ENCODE measurements at regions not wholly inside any gene's neighbourhood (a gene's known extent, or its start where the extent isn't known, plus 50 kb on each side); places are given as distances from the start of the nearest gene placed in this dataset.

- no peak overlapping the region for H3K4ac ChIP-seq (ENCODE audit: low read depth, low read length)
- H4K12ac ChIP-seq (ENCODE audit: low read depth, low read length): no peak overlapping the region
- H3K79me2 ChIP-seq (ENCODE audit: control insufficient read depth, insufficient read depth, low read length, poor library complexity): no peaks in the 10 kb centered on the region
- no peak overlapping the region for H3K27ac ChIP-seq (ENCODE audit: low read depth, low read length)
- H3K79me1 ChIP-seq (ENCODE audit: low read length): no peaks in the 10 kb centered on the region
- H4K8ac ChIP-seq (ENCODE audit: low read depth, low read length): no peak overlapping the region
- H2AFZ ChIP-seq (ENCODE audit: insufficient read depth, low read length, poor library complexity): no peak overlapping the region
- no peak overlapping the region for H2BK120ac ChIP-seq (ENCODE audit: insufficient read depth, low read length, poor library complexity)
- H4K91ac ChIP-seq (ENCODE audit: low read depth, low read length): no peak overlapping the region
- no peak overlapping the region for H3K23ac ChIP-seq (ENCODE audit: low read length)
- H3K27me3 ChIP-seq (ENCODE audit: insufficient read depth, low read length): no peaks in the 10 kb centered on the region
- H2BK12ac ChIP-seq (ENCODE audit: low read length): no peak overlapping the region
- H3K9ac ChIP-seq (ENCODE audit: low read length): no peak overlapping the region
- H3K14ac ChIP-seq (ENCODE audit: low read length): no peak overlapping the region
- no peaks in the 10 kb centered on the region for H3K9me3 ChIP-seq (ENCODE audit: insufficient read depth, low read depth, low read length)
- no CpG with 5 or more reads among the region's 53 CpGs for WGBS (ENCODE audit: extremely low coverage, insufficient coverage, insufficient read length)
- peak in 1 of 2 donors; percentile 5 for DNase-seq
- H3K4me1 ChIP-seq (ENCODE audit: control insufficient read depth in 1 of 2, insufficient read depth in 2 of 2, low read length in 2 of 2): no peaks in the 10 kb centered on the region
- H3K18ac ChIP-seq (ENCODE audit: low read length): no peak overlapping the region
- H3K4me2 ChIP-seq (ENCODE audit: low read length): no peak overlapping the region
- H3K36me3 ChIP-seq (ENCODE audit: control insufficient read depth in 1 of 2, insufficient read depth in 2 of 2, low read length in 2 of 2): no peaks in the 10 kb centered on the region
- no peak overlapping the region for H2AK5ac ChIP-seq (ENCODE audit: low read length)
- H3K4me3 ChIP-seq (ENCODE audit: low read depth, low read length): no peak overlapping the region
- H2BK5ac ChIP-seq (ENCODE audit: low read depth, low read length, poor library complexity): no peak overlapping the region
These were observed 1038.0 kb downstream of the PCDH19 start for GRCh38 chrX:99371976-99372595.

GRCh38 chrX:99353412-99353811 is 1056.7 kb downstream of the PCDH19 start:
- no peak for DNase-seq
- Histone ChIP-seq H3K4me3 (ENCODE audit: low read depth, low read length) (no peak overlapping the region), H2AK5ac (ENCODE audit: low read length) (no peak overlapping the region), H3K27ac (ENCODE audit: low read depth, low read length) (no peak overlapping the region), H3K9ac (ENCODE audit: low read length) (no peak overlapping the region), H4K12ac (ENCODE audit: low read depth, low read length) (no peak overlapping the region), H2BK5ac (ENCODE audit: low read depth, low read length, poor library complexity) (no peak overlapping the region), H3K4me1 (ENCODE audit: control insufficient read depth in 1 of 2, insufficient read depth in 2 of 2, low read length in 2 of 2) (peaks cover 0 to 3% of the 10 kb centered on the region in 2 experiments), H2BK120ac (ENCODE audit: insufficient read depth, low read length, poor library complexity) (no peak overlapping the region), H4K91ac (ENCODE audit: low read depth, low read length) (no peak overlapping the region), H3K4ac (ENCODE audit: low read depth, low read length) (no peak overlapping the region), H3K27me3 (ENCODE audit: insufficient read depth, low read length) (no peaks in the 10 kb centered on the region), H3K79me2 (ENCODE audit: control insufficient read depth, insufficient read depth, low read length, poor library complexity) (no peaks in the 10 kb centered on the region), H3K9me3 (ENCODE audit: insufficient read depth, low read depth, low read length) (no peaks in the 10 kb centered on the region), H3K23ac (ENCODE audit: low read length) (no peak overlapping the region), H3K79me1 (ENCODE audit: low read length) (no peaks in the 10 kb centered on the region), H3K4me2 (ENCODE audit: low read length) (no peak overlapping the region), H3K18ac (ENCODE audit: low read length) (no peak overlapping the region), H3K14ac (ENCODE audit: low read length) (no peak overlapping the region), H3K36me3 (ENCODE audit: control insufficient read depth in 1 of 2, insufficient read depth in 2 of 2, low read length in 2 of 2) (no peaks in the 10 kb centered on the region), H2AFZ (ENCODE audit: insufficient read depth, low read length, poor library complexity) (no peak overlapping the region), H2BK12ac (ENCODE audit: low read length) (no peak overlapping the region), H4K8ac (ENCODE audit: low read depth, low read length) (no peak overlapping the region)
- WGBS (ENCODE audit: extremely low coverage, insufficient coverage, insufficient read length): no CpG with 5 or more reads among the region's 1 CpG

- no peak overlapping the region for H2AK5ac ChIP-seq (ENCODE audit: low read length)
- no peak overlapping the region for H2BK5ac ChIP-seq (ENCODE audit: low read depth, low read length, poor library complexity)
- no peak overlapping the region for H3K4me3 ChIP-seq (ENCODE audit: low read depth, low read length)
- no peak overlapping the region for H3K14ac ChIP-seq (ENCODE audit: low read length)
- H4K12ac ChIP-seq (ENCODE audit: low read depth, low read length): no peak overlapping the region
- no peak overlapping the region for H2BK12ac ChIP-seq (ENCODE audit: low read length)
- no peak overlapping the region for H4K91ac ChIP-seq (ENCODE audit: low read depth, low read length)
- peaks cover 0 to under 1% of the 10 kb centered on the region in 2 experiments for H3K4me1 ChIP-seq (ENCODE audit: control insufficient read depth in 1 of 2, insufficient read depth in 2 of 2, low read length in 2 of 2)
- no peak overlapping the region for H3K27ac ChIP-seq (ENCODE audit: low read depth, low read length)
- no peak overlapping the region for H2BK120ac ChIP-seq (ENCODE audit: insufficient read depth, low read length, poor library complexity)
- no peaks in the 10 kb centered on the region for H3K79me2 ChIP-seq (ENCODE audit: control insufficient read depth, insufficient read depth, low read length, poor library complexity)
- no peak overlapping the region for H3K9ac ChIP-seq (ENCODE audit: low read length)
- H3K27me3 ChIP-seq (ENCODE audit: insufficient read depth, low read length): no peaks in the 10 kb centered on the region
- H2AFZ ChIP-seq (ENCODE audit: insufficient read depth, low read length, poor library complexity): no peak overlapping the region
- DNase-seq: no peak
- no peak overlapping the region for H3K4me2 ChIP-seq (ENCODE audit: low read length)
- no peaks in the 10 kb centered on the region for H3K79me1 ChIP-seq (ENCODE audit: low read length)
- no peak overlapping the region for H3K18ac ChIP-seq (ENCODE audit: low read length)
- H3K4ac ChIP-seq (ENCODE audit: low read depth, low read length): no peak overlapping the region
- no peaks in the 10 kb centered on the region for H3K9me3 ChIP-seq (ENCODE audit: insufficient read depth, low read depth, low read length)
- no peaks in the 10 kb centered on the region for H3K36me3 ChIP-seq (ENCODE audit: control insufficient read depth in 1 of 2, insufficient read depth in 2 of 2, low read length in 2 of 2)
- no CpG with 5 or more reads among the region's 4 CpGs for WGBS (ENCODE audit: extremely low coverage, insufficient coverage, insufficient read length)
- H4K8ac ChIP-seq (ENCODE audit: low read depth, low read length): no peak overlapping the region
- H3K23ac ChIP-seq (ENCODE audit: low read length): no peak overlapping the region
These were observed 1061.8 kb downstream of the PCDH19 start for GRCh38 chrX:99348256-99348655.

GRCh38 chrX:99308302-99308701 is 1101.8 kb downstream of the PCDH19 start:
- no peaks in the 10 kb centered on the region for H3K9me3 ChIP-seq (ENCODE audit: insufficient read depth, low read depth, low read length)

More at GRCh38 chrX:99308302-99308701, 1101.8 kb downstream of the PCDH19 start:
- Histone ChIP-seq H4K12ac (ENCODE audit: low read depth, low read length) (no peak overlapping the region), H3K27ac (ENCODE audit: low read depth, low read length) (no peak overlapping the region), H2BK12ac (ENCODE audit: low read length) (no peak overlapping the region), H3K4me1 (ENCODE audit: control insufficient read depth in 1 of 2, insufficient read depth in 2 of 2, low read length in 2 of 2) (no peaks in the 10 kb centered on the region), H3K79me1 (ENCODE audit: low read length) (no peaks in the 10 kb centered on the region), H2AK5ac (ENCODE audit: low read length) (no peak overlapping the region), H3K9ac (ENCODE audit: low read length) (no peak overlapping the region), H3K23ac (ENCODE audit: low read length) (no peak overlapping the region), H3K18ac (ENCODE audit: low read length) (no peak overlapping the region), H2BK120ac (ENCODE audit: insufficient read depth, low read length, poor library complexity) (no peak overlapping the region), H2BK5ac (ENCODE audit: low read depth, low read length, poor library complexity) (no peak overlapping the region), H4K8ac (ENCODE audit: low read depth, low read length) (no peak overlapping the region), H3K4me2 (ENCODE audit: low read length) (no peak overlapping the region), H3K14ac (ENCODE audit: low read length) (no peak overlapping the region), H2AFZ (ENCODE audit: insufficient read depth, low read length, poor library complexity) (no peak overlapping the region), H3K36me3 (ENCODE audit: control insufficient read depth in 1 of 2, insufficient read depth in 2 of 2, low read length in 2 of 2) (no peaks in the 10 kb centered on the region), H3K4ac (ENCODE audit: low read depth, low read length) (no peak overlapping the region), H3K27me3 (ENCODE audit: insufficient read depth, low read length) (no peaks in the 10 kb centered on the region), H3K79me2 (ENCODE audit: control insufficient read depth, insufficient read depth, low read length, poor library complexity) (no peaks in the 10 kb centered on the region), H3K4me3 (ENCODE audit: low read depth, low read length) (no peak overlapping the region), H4K91ac (ENCODE audit: low read depth, low read length) (no peak overlapping the region)
- no peak for DNase-seq
